HL-60 (cell line): ENCODE measurements at regions not wholly inside any gene's neighbourhood (a gene's known extent, or its start where the extent isn't known, plus 50 kb on each side); places are given as distances from the start of the nearest gene placed in this dataset.

Experiments used
- POLR2AphosphoS5 ChIP-seq: IDR thresholded peaks from 2 replicates; pipeline ENCODE4 v1.6.1; 2012; ENCODE audit warnings: low read depth
- REST ChIP-seq: IDR thresholded peaks from 2 replicates; pipeline ENCODE4 v1.6.1; 2012; ENCODE audit warnings: low read depth; ENCODE audit not compliant: insufficient replicate concordance
- TF ChIP-seq, protein P1 (sequence below): IDR thresholded peaks from one replicate; pipeline ENCODE4 v1.5.1; 2011; ENCODE audit warnings: low read length, control low read depth, inconsistent platforms; ENCODE audit not compliant: insufficient read depth

GRCh38 chr3:154850921-154851320 lies 229.2 kb upstream of the MME start:
- TF ChIP-seq, protein P1, sequence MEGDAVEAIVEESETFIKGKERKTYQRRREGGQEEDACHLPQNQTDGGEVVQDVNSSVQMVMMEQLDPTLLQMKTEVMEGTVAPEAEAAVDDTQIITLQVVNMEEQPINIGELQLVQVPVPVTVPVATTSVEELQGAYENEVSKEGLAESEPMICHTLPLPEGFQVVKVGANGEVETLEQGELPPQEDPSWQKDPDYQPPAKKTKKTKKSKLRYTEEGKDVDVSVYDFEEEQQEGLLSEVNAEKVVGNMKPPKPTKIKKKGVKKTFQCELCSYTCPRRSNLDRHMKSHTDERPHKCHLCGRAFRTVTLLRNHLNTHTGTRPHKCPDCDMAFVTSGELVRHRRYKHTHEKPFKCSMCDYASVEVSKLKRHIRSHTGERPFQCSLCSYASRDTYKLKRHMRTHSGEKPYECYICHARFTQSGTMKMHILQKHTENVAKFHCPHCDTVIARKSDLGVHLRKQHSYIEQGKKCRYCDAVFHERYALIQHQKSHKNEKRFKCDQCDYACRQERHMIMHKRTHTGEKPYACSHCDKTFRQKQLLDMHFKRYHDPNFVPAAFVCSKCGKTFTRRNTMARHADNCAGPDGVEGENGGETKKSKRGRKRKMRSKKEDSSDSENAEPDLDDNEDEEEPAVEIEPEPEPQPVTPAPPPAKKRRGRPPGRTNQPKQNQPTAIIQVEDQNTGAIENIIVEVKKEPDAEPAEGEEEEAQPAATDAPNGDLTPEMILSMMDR = no peak
- no peak for TF ChIP-seq POLR2AphosphoS5
- no peak for TF ChIP-seq REST
